H9 (cell line): ENCODE measurements at regions not wholly inside any gene's neighbourhood (a gene's known extent, or its start where the extent isn't known, plus 50 kb on each side); places are given as distances from the start of the nearest gene placed in this dataset.

Experiments
- DNase-seq: peaks from one replicate; pipeline ENCODE4 v3.0.0-alpha.2; 2017
- H2AFZ ChIP-seq: one replicate; pipeline ENCODE4 v1.6.1; 2013; ENCODE audit warnings: mild to moderate bottlenecking, low read length, control low read depth, moderate library complexity
- H2AK5ac ChIP-seq: 2 replicates; pipeline ENCODE4 v1.6.1; 2013; ENCODE audit warnings: low read length, control low read depth, mixed read lengths; ENCODE audit not compliant: insufficient read length
- H2BK120ac ChIP-seq: one replicate; pipeline ENCODE4 v1.6.1; 2013; ENCODE audit warnings: low read depth, mild to moderate bottlenecking, low read length, control low read depth, inconsistent platforms; ENCODE audit not compliant: poor library complexity, severe bottlenecking
- H2BK12ac ChIP-seq: 2 replicates; pipeline ENCODE4 v1.6.1; 2013; ENCODE audit warnings: low read length, control low read depth, mixed read lengths, low read depth; ENCODE audit not compliant: insufficient read length
- H2BK15ac ChIP-seq: 2 replicates; pipeline ENCODE4 v1.6.1; 2013; ENCODE audit warnings: low read depth, low read length, control low read depth
- H2BK20ac ChIP-seq: one replicate; pipeline ENCODE4 v1.6.1; 2013; ENCODE audit warnings: low read depth, mild to moderate bottlenecking, low read length, control low read depth, inconsistent platforms; ENCODE audit not compliant: poor library complexity, severe bottlenecking
- H2BK5ac ChIP-seq: 2 replicates; pipeline ENCODE4 v1.6.1; 2013; ENCODE audit warnings: low read length, control low read depth, mixed read lengths; ENCODE audit not compliant: insufficient read length
- H3K14ac ChIP-seq: 2 replicates; pipeline ENCODE4 v1.6.1; 2013; ENCODE audit warnings: low read length, control low read depth; ENCODE audit not compliant: insufficient read depth
- H3K18ac ChIP-seq: 2 replicates; pipeline ENCODE4 v1.6.1; 2013; ENCODE audit warnings: low read depth, mild to moderate bottlenecking, mixed read lengths, low read length, control low read depth; ENCODE audit not compliant: insufficient read length
- H3K23ac ChIP-seq: 2 replicates; pipeline ENCODE4 v1.6.1; 2013; ENCODE audit warnings: low read length, control low read depth, mixed read lengths, low read depth; ENCODE audit not compliant: insufficient read length
- H3K23me2 ChIP-seq: 2 replicates; pipeline ENCODE4 v1.6.1; 2013; ENCODE audit warnings: low read depth, mild to moderate bottlenecking, mixed read lengths, low read length, control low read depth; ENCODE audit not compliant: insufficient read length, poor library complexity, severe bottlenecking
- H3K27ac ChIP-seq: 2 replicates; pipeline ENCODE4 v1.5.1; 2013; ENCODE audit warnings: low read length, control low read depth, mixed read lengths, low read depth; ENCODE audit not compliant: insufficient read length
- H3K27me3 ChIP-seq: 2 replicates; pipeline ENCODE4 v1.6.1; 2013; ENCODE audit warnings: low read length, control low read depth, inconsistent platforms; ENCODE audit not compliant: insufficient read depth
- H3K4ac ChIP-seq: 2 replicates; pipeline ENCODE4 v1.6.1; 2013; ENCODE audit warnings: low read depth, mild to moderate bottlenecking, control low read depth, inconsistent platforms, low read length, moderate library complexity
- H3K4me1 ChIP-seq: 2 replicates; pipeline ENCODE4 v1.6.1; 2013; ENCODE audit warnings: low read length, control low read depth, inconsistent platforms; ENCODE audit not compliant: insufficient read depth
- H3K4me2 ChIP-seq: 2 replicates; pipeline ENCODE4 v1.6.1; 2013; ENCODE audit warnings: low read length, control low read depth, mixed read lengths; ENCODE audit not compliant: insufficient read length, insufficient read depth
- H3K56ac ChIP-seq: 2 replicates; pipeline ENCODE4 v1.6.1; 2013; ENCODE audit warnings: low read depth, mild to moderate bottlenecking, mixed read lengths, low read length, control low read depth; ENCODE audit not compliant: insufficient read length
- H3K79me1 ChIP-seq: 2 replicates; pipeline ENCODE4 v1.6.1; 2013; ENCODE audit warnings: low read depth, mild to moderate bottlenecking, moderate library complexity, low read length, control low read depth, inconsistent platforms; ENCODE audit not compliant: insufficient read depth, poor library complexity, severe bottlenecking
- H3K79me2 ChIP-seq: 2 replicates; pipeline ENCODE4 v1.6.1; 2013; ENCODE audit warnings: low read length, control low read depth, inconsistent platforms; ENCODE audit not compliant: insufficient read depth
- H3K9ac ChIP-seq: 2 replicates; pipeline ENCODE4 v1.6.1; 2013; ENCODE audit warnings: low read length, control low read depth, mixed read lengths; ENCODE audit not compliant: insufficient read length; ENCODE audit errors: extremely low read depth
- H3K9me3 ChIP-seq: one replicate; pipeline ENCODE4 v1.6.1; 2013; ENCODE audit warnings: low read depth, low read length, inconsistent platforms; ENCODE audit not compliant: control insufficient read depth
- H3T11ph ChIP-seq: one replicate; pipeline ENCODE4 v1.6.1; 2013; ENCODE audit warnings: mild to moderate bottlenecking, low read length, control low read depth, inconsistent platforms
- H4K20me1 ChIP-seq: one replicate; pipeline ENCODE4 v1.6.1; 2013; ENCODE audit not compliant: control insufficient read depth, insufficient read length, insufficient read depth
- H4K5ac ChIP-seq: 2 replicates; pipeline ENCODE4 v1.6.1; 2013; ENCODE audit warnings: low read depth, mild to moderate bottlenecking, mixed read lengths, low read length, control low read depth; ENCODE audit not compliant: insufficient read length
- H4K8ac ChIP-seq: replicated peaks from 2 replicates; pipeline ENCODE4 v1.6.1; 2013; ENCODE audit warnings: low read length, control low read depth, mixed read lengths, low read depth; ENCODE audit not compliant: insufficient read length
- H4K91ac ChIP-seq: 2 replicates; pipeline ENCODE4 v1.6.1; 2013; ENCODE audit warnings: low read depth, mild to moderate bottlenecking, moderate library complexity, mixed read lengths, low read length, control low read depth; ENCODE audit not compliant: insufficient read length
- H3K27ac Mint-ChIP-seq, 3 experiments: 2 replicates in 2 of 3; 3 replicates in 1 of 3; pipeline ENCODE4 v1.8.0; 2020 to 2021; ENCODE audit warnings: mixed read lengths in 3 of 3, mild to moderate bottlenecking in 1 of 3, moderate library complexity in 1 of 3
- H3K27me3 Mint-ChIP-seq: 2 replicates; pipeline ENCODE4 v1.8.0; 2021; ENCODE audit warnings: low read depth, mild to moderate bottlenecking, moderate library complexity, mixed read lengths
- H3K36me3 Mint-ChIP-seq, 3 experiments: 2 replicates in 2 of 3; 3 replicates in 1 of 3; pipeline ENCODE4 v1.8.0; 2020 to 2021; ENCODE audit warnings: low read depth in 3 of 3, mixed read lengths in 3 of 3; ENCODE audit not compliant: insufficient read depth in 1 of 3
- H3K4me1 Mint-ChIP-seq, 2 experiments: 2 replicates each; pipeline ENCODE4 v1.8.0; 2020; ENCODE audit warnings: mixed read lengths in 2 of 2
- H3K4me3 Mint-ChIP-seq, 2 experiments: 2 replicates in 1 of 2; 3 replicates in 1 of 2; pipeline ENCODE4 v1.8.0; 2020 to 2021; ENCODE audit warnings: mild to moderate bottlenecking in 2 of 2, mixed read lengths in 2 of 2, moderate library complexity in 1 of 2
- H3K9me3 Mint-ChIP-seq, 2 experiments: 2 replicates in 1 of 2; 3 replicates in 1 of 2; pipeline ENCODE4 v1.8.0; 2020; ENCODE audit warnings: mild to moderate bottlenecking in 2 of 2, mixed read lengths in 2 of 2, moderate library complexity in 1 of 2
- WGBS: extraction: QIAGEN DNeasy Blood & Tissue Kit; methylation state at CpG from one replicate; pipeline ENCODE4 v1.1.7; 2013; ENCODE audit warnings: missing lambda C conversion rate, low lambda C conversion rate, mixed read lengths; ENCODE audit not compliant: insufficient read length; ENCODE audit errors: extremely low coverage; 5-methylcytosine and 5-hydroxymethylcytosine counted together
- TF ChIP-seq, protein P1 (sequence below): fragments of 200-600 bp; sonication (generic); conservative IDR thresholded peaks from 3 replicates; pipeline ENCODE4 v1.8.0; 2021; ENCODE audit warnings: antibody characterized with exemption, mild to moderate bottlenecking

GRCh38 chr3:135891121-135891520, 74.4 kb upstream of the PPP2R3A start:
- TF ChIP-seq, protein P1, sequence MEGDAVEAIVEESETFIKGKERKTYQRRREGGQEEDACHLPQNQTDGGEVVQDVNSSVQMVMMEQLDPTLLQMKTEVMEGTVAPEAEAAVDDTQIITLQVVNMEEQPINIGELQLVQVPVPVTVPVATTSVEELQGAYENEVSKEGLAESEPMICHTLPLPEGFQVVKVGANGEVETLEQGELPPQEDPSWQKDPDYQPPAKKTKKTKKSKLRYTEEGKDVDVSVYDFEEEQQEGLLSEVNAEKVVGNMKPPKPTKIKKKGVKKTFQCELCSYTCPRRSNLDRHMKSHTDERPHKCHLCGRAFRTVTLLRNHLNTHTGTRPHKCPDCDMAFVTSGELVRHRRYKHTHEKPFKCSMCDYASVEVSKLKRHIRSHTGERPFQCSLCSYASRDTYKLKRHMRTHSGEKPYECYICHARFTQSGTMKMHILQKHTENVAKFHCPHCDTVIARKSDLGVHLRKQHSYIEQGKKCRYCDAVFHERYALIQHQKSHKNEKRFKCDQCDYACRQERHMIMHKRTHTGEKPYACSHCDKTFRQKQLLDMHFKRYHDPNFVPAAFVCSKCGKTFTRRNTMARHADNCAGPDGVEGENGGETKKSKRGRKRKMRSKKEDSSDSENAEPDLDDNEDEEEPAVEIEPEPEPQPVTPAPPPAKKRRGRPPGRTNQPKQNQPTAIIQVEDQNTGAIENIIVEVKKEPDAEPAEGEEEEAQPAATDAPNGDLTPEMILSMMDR = no peak
- no peak overlapping the region for H3T11ph ChIP-seq
- H2BK15ac ChIP-seq = no peak overlapping the region
- H3K4me2 ChIP-seq = no peak overlapping the region
- H3K79me1 ChIP-seq = no peaks in the 10 kb centered on the region
- no peak overlapping the region for H4K8ac ChIP-seq
- no peak overlapping the region for H3K27ac ChIP-seq
- H3K9ac ChIP-seq = no peak overlapping the region
- H3K56ac ChIP-seq = no peak overlapping the region
- no peak overlapping the region for H4K91ac ChIP-seq
- no peaks in the 10 kb centered on the region for H3K23me2 ChIP-seq
- Mint-ChIP-seq H3K36me3 (no peaks in the 10 kb centered on the region), H3K4me1 (peaks cover 17 to 19% of the 10 kb centered on the region in 2 experiments), H3K4me3 (no peak overlapping the region), H3K9me3 (peaks cover 0 to 3% of the 10 kb centered on the region in 2 experiments; a peak in 1 of 5 replicates), H3K27ac (no peak overlapping the region), H3K27me3 (peaks cover 2% of the 10 kb centered on the region)
- H3K18ac ChIP-seq = no peak overlapping the region
- H4K5ac ChIP-seq = no peak overlapping the region
- no peaks in the 10 kb centered on the region for H3K9me3 ChIP-seq
- no peak overlapping the region for H3K23ac ChIP-seq
- no peak overlapping the region for H2AK5ac ChIP-seq
- no peak overlapping the region for H3K4ac ChIP-seq
- no peak overlapping the region for H2AFZ ChIP-seq
- no peak overlapping the region for H2BK5ac ChIP-seq
- H2BK12ac ChIP-seq = no peak overlapping the region
- WGBS = no CpG with 5 or more reads among the region's 4 CpGs
- no peaks in the 10 kb centered on the region; the same call in 1 of the 2 replicates for H3K4me1 ChIP-seq
- no peak overlapping the region for H3K14ac ChIP-seq
- no peaks in the 10 kb centered on the region for H3K27me3 ChIP-seq
- no peak overlapping the region for H2BK120ac ChIP-seq
- DNase-seq = no peak
- H2BK20ac ChIP-seq = no peak overlapping the region
- no peaks in the 10 kb centered on the region for H3K79me2 ChIP-seq
- H4K20me1 ChIP-seq = no peaks in the 10 kb centered on the region
